ENCODE measurements at regions not wholly inside any gene's neighbourhood (a gene's known extent, or its start where the extent isn't known, plus 50 kb on each side); places are given as distances from the start of the nearest gene placed in this dataset.

DNA sequence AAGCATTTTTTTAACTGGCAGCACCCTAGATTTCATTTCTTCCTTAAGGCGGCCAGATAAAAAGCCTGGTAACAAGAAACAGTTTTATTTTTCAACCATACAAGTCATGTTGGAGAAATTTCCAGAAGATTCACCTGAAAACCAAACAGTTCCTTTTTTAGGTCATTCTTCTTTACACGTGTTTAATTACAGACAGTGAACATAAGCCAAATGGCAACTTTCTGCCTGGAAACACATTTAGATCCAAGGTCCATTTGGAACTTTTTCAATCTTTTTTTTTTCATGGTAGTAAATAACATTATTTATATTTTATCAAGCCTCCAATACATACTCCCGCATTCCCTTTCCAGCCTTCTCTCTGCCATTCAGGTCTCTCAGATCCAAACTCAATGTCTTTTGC is 886.1 kb upstream of the MIR17HG start:
- no peak for DNase-seq
- H3K4me3 ChIP-seq: no peak overlapping the region
- TF ChIP-seq, protein P1, sequence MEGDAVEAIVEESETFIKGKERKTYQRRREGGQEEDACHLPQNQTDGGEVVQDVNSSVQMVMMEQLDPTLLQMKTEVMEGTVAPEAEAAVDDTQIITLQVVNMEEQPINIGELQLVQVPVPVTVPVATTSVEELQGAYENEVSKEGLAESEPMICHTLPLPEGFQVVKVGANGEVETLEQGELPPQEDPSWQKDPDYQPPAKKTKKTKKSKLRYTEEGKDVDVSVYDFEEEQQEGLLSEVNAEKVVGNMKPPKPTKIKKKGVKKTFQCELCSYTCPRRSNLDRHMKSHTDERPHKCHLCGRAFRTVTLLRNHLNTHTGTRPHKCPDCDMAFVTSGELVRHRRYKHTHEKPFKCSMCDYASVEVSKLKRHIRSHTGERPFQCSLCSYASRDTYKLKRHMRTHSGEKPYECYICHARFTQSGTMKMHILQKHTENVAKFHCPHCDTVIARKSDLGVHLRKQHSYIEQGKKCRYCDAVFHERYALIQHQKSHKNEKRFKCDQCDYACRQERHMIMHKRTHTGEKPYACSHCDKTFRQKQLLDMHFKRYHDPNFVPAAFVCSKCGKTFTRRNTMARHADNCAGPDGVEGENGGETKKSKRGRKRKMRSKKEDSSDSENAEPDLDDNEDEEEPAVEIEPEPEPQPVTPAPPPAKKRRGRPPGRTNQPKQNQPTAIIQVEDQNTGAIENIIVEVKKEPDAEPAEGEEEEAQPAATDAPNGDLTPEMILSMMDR (IDR thresholded peaks at IDR 0.05): no peak
- TF ChIP-seq EP300 (IDR thresholded peaks at IDR 0.05; ENCODE audit: low read depth): no peak
- no peak for TF ChIP-seq POLR2A (IDR thresholded peaks at IDR 0.05)
- no peak for TF ChIP-seq POLR2AphosphoS5 (IDR thresholded peaks at IDR 0.05)
- no peaks in the 10 kb centered on the region for H3K9me3 ChIP-seq
- WGBS, 2 donors (ENCODE audit: low coverage in 1 of 2): 70 to 75% methylated on average over 3 of the region's 3 CpGs
- no peak overlapping the region for H3K27ac ChIP-seq
- no peaks in the 10 kb centered on the region for H3K27me3 ChIP-seq
- no peaks in the 10 kb centered on the region for H3K4me1 ChIP-seq
- in situ Hi-C loops (cut with MboI; ENCODE audit: low pct_ligation_motif_present in 1 of 4, low pct_unique_long_range_greater_than_20kb in 1 of 4, low sequenced_read_pairs in 3 of 4): no loop called here
- H3K36me3 ChIP-seq: no peaks in the 10 kb centered on the region
- intact Hi-C loops (cut with DNase I; ENCODE audit: low total_unique reads): loop anchor here (1.0 kb wide), 1 partner anchor 20 kb away; no protein-coding TSS in a partner anchor

- Histone ChIP-seq H3K4me3 (no peak overlapping the region), H3K4me1 (no peaks in the 10 kb centered on the region), H3K27ac (no peak overlapping the region), H3K9me3 (no peaks in the 10 kb centered on the region), H3K36me3 (no peaks in the 10 kb centered on the region), H3K27me3 (no peaks in the 10 kb centered on the region)
- intact Hi-C loops (cut with DNase I; ENCODE audit: low total_unique reads) (no loop called here), in situ Hi-C loops (cut with MboI; ENCODE audit: low pct_ligation_motif_present in 1 of 4, low pct_unique_long_range_greater_than_20kb in 1 of 4, low sequenced_read_pairs in 3 of 4) (no loop called here)
- no peak for DNase-seq
- TF ChIP-seq POLR2A (IDR thresholded peaks at IDR 0.05) (no peak), EP300 (IDR thresholded peaks at IDR 0.05; ENCODE audit: low read depth) (no peak), POLR2AphosphoS5 (IDR thresholded peaks at IDR 0.05) (no peak)
- TF ChIP-seq, protein P1 (IDR thresholded peaks at IDR 0.05): no peak
These were observed 870.3 kb upstream of the MIR17HG start for GRCh38 chr13:90477216-90477615.

DNA sequence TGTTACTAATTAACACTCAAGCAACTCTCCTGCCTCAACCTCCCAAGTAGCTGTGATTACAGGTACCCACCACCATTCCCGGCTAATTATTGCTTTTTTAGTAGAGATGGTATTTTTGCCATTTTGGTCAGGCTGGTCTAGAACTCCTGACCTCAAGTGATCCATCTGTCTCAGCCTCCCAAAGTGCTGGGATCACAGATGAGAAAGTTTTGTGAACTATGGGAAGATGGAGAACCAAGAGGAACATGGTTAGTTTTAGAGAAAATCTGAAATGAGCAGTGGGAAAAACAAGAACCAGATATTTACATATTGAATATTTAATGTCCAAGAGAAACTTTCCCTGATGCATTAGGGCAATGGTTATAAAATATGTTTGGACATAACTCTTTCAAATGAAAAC is 863.6 kb upstream of the MIR17HG start:
- intact Hi-C loops (cut with DNase I; ENCODE audit: low total_unique reads): no loop called here
- in situ Hi-C loops (cut with MboI; ENCODE audit: low pct_ligation_motif_present in 1 of 4, low pct_unique_long_range_greater_than_20kb in 1 of 4, low sequenced_read_pairs in 3 of 4): no loop called here
- no peak for DNase-seq
- Histone ChIP-seq H3K27me3 (no peaks in the 10 kb centered on the region), H3K9me3 (no peaks in the 10 kb centered on the region), H3K4me1 (no peaks in the 10 kb centered on the region), H3K36me3 (no peaks in the 10 kb centered on the region), H3K27ac (no peak overlapping the region), H3K4me3 (no peak overlapping the region)
- WGBS, 2 donors (ENCODE audit: low coverage in 1 of 2): 71 to 78% methylated on average over 1 of the region's 1 CpG
- TF ChIP-seq, protein P1 (IDR thresholded peaks at IDR 0.05): no peak
- TF ChIP-seq EP300 (IDR thresholded peaks at IDR 0.05; ENCODE audit: low read depth) (no peak), POLR2AphosphoS5 (IDR thresholded peaks at IDR 0.05) (no peak), POLR2A (IDR thresholded peaks at IDR 0.05) (no peak)

GRCh38 chr13:90485436-90485835 is 862.1 kb upstream of the MIR17HG start:
- intact Hi-C loops (cut with DNase I; ENCODE audit: low total_unique reads): no loop called here
- DNase-seq: no peak
- H3K27ac ChIP-seq: no peak overlapping the region
- no peaks in the 10 kb centered on the region for H3K27me3 ChIP-seq
- in situ Hi-C loops (cut with MboI; ENCODE audit: low pct_ligation_motif_present in 1 of 4, low pct_unique_long_range_greater_than_20kb in 1 of 4, low sequenced_read_pairs in 3 of 4): no loop called here
- no peaks in the 10 kb centered on the region for H3K4me1 ChIP-seq
- no peak overlapping the region for H3K4me3 ChIP-seq
- no peaks in the 10 kb centered on the region for H3K9me3 ChIP-seq
- no peaks in the 10 kb centered on the region for H3K36me3 ChIP-seq
- TF ChIP-seq EP300 (IDR thresholded peaks at IDR 0.05; ENCODE audit: low read depth): no peak
- TF ChIP-seq, protein P1 (IDR thresholded peaks at IDR 0.05): no peak
- no peak for TF ChIP-seq POLR2A (IDR thresholded peaks at IDR 0.05)
- no peak for TF ChIP-seq POLR2AphosphoS5 (IDR thresholded peaks at IDR 0.05)
